ENCODE measurements at regions not wholly inside any gene's neighbourhood (a gene's known extent, or its start where the extent isn't known, plus 50 kb on each side); places are given as distances from the start of the nearest gene placed in this dataset.

- no peak for DNase-seq (ENCODE audit: extremely low read depth in 1 of 4, low spot score in 3 of 4)
- no peaks in the 10 kb centered on the region for H3K27me3 ChIP-seq (ENCODE audit: control insufficient read depth in 2 of 2, insufficient read depth in 2 of 2, low read length in 2 of 2)
- WGBS (ENCODE audit: insufficient coverage, low coverage, missing lambda C conversion rate): 57% methylated on average over 9 of the region's 9 CpGs
- no peaks in the 10 kb centered on the region for H3K9me1 ChIP-seq (ENCODE audit: control insufficient read depth, insufficient read depth, low read length)
- CTCF ChIA-PET (ENCODE audit: low intra/inter-chr PET ratio): no interaction called here
- H3K4me3 ChIP-seq: no peak overlapping the region
- peak overlapping the region in 1 of 2 experiments; percentile 41; a peak in 1 of 4 replicates for H3K9ac ChIP-seq (ENCODE audit: insufficient read depth in 1 of 2, low read depth in 2 of 2, low read length in 2 of 2)
- H3K79me2 ChIP-seq (ENCODE audit: control insufficient read depth, insufficient read depth, low read length): no peaks in the 10 kb centered on the region
- H3K9me3 ChIP-seq (replicated peaks; ENCODE audit: control insufficient read depth, insufficient read depth, low read depth, low read length): no peaks in the 10 kb centered on the region
- TF ChIP-seq ZNF668 (CRISPR knock-in tag; IDR thresholded peaks at IDR 0.05) (no peak), ATF7 (IDR thresholded peaks at IDR 0.05) (no peak), ZKSCAN8 (CRISPR knock-in tag; IDR thresholded peaks at IDR 0.05) (0 out of 2 replicates have a peak, but pooled peaks have one; percentile 14), GABPA (tag; conservative IDR thresholded peaks at IDR 0.05; ENCODE audit: low read depth) (0 out of 2 replicates have a peak, but pooled peaks have one; percentile 23), DMBX1 (CRISPR knock-in tag; IDR thresholded peaks at IDR 0.05; ENCODE audit: borderline replicate concordance) (peak; percentile 63; the same call in 1 of the 2 replicates), ZFX (CRISPR knock-in tag; IDR thresholded peaks at IDR 0.05) (no peak), ZNF316 (IDR thresholded peaks at IDR 0.05) (peak; percentile 54), MAFK (IDR thresholded peaks at IDR 0.05; ENCODE audit: low read length) (no peak), ZNF121 (CRISPR knock-in tag; conservative IDR thresholded peaks at IDR 0.05) (no peak), C11orf30 (IDR thresholded peaks at IDR 0.05; ENCODE audit: low read depth) (peak; percentile 16; the same call in 1 of the 2 replicates), CBFB (CRISPR knock-in tag; IDR thresholded peaks at IDR 0.05) (no peak), MEF2D (tag; conservative IDR thresholded peaks at IDR 0.05; ENCODE audit: low read depth) (no peak)
- in situ Hi-C loops (cut with MboI) (no loop called here), intact Hi-C loops (cut with micrococcal nuclease) (loop anchor here (10.0 kb wide), 1 partner anchor 140 kb away; no protein-coding TSS in a partner anchor)
- H3K4me2 ChIP-seq (ENCODE audit: insufficient read depth, low read length): peak overlapping the region; percentile 64; the same call in 1 of the 2 replicates
- no peaks in the 10 kb centered on the region for H3K36me3 ChIP-seq (ENCODE audit: control insufficient read depth, insufficient read depth, low read length)
- H3K27ac ChIP-seq (ENCODE audit: extremely low read depth, low read depth, low read length): peak overlapping the region; percentile 71; the same call in 2 of the 3 replicates
- no peak for FAIRE-seq
- POLR2A ChIA-PET: interaction anchor here (1.0 to 1.5 kb wide), 4 partner anchors 12 to 994 kb away, joined by 3 to 7 read pairs (median 4); partner anchors contain the start of gene DUSP1
- peaks cover 41 to 60% of the 10 kb centered on the region in 2 experiments for H3K4me1 ChIP-seq (replicated peaks in 1 of 2; ENCODE audit: control insufficient read depth in 2 of 2, insufficient read depth in 2 of 2, low read length in 2 of 2)
- peak overlapping the region; percentile 94 for H2AFZ ChIP-seq (ENCODE audit: low read depth, low read length)
- no TSS peak for BruUV-seq (replicated peaks)
- ATAC-seq: no peak
- H4K20me1 ChIP-seq (replicated peaks; ENCODE audit: control insufficient read depth, insufficient read depth, low read length): no peaks in the 10 kb centered on the region
Measured at GRCh38 chr5:173765029-173765644, 123.0 kb upstream of the CPEB4 start.

Data from K562 (cell line).